GDM1 (cell line): ENCODE measurements at regions not wholly inside any gene's neighbourhood (a gene's known extent, or its start where the extent isn't known, plus 50 kb on each side); places are given as distances from the start of the nearest gene placed in this dataset.
"Not testable (repeated sequence)": the region's sequence is repeated elsewhere in the genome, so short reads cannot be mapped to it uniquely, and the experiment has no call there.

Experiments
- DNase-seq: peaks from one replicate; lab custom pipeline; 2025; lab: John Stamatoyannopoulos, UW

GRCh38 chr17:77527836-77528505 lies 387.2 kb downstream of the SEC14L1 start:
- no peak for DNase-seq

GRCh38 chr17:77528516-77529327 lies 388.0 kb downstream of the SEC14L1 start:
- DNase-seq = no peak

- DNase-seq = no peak
Observed at GRCh38 chr17:77529328-77529650, 388.5 kb downstream of the SEC14L1 start.

- DNase-seq = no peak
Observed at GRCh38 chr17:77530591-77530990, 389.8 kb downstream of the SEC14L1 start.

- no peak for DNase-seq
Observed at GRCh38 chr17:77531002-77531401, 390.2 kb downstream of the SEC14L1 start.

GRCh38 chr17:77531641-77532040 lies 390.9 kb downstream of the SEC14L1 start:
- no peak for DNase-seq

- DNase-seq = not testable (repeated sequence)
Observed at GRCh38 chr17:77533697-77534096, 392.9 kb downstream of the SEC14L1 start.

GRCh38 chr17:77534137-77534536 lies 393.4 kb downstream of the SEC14L1 start:
- no peak for DNase-seq

GRCh38 chr17:77535435-77535834 lies 394.7 kb downstream of the SEC14L1 start:
- no peak for DNase-seq

GRCh38 chr17:77535892-77536291 lies 395.1 kb downstream of the SEC14L1 start:
- no peak for DNase-seq

- DNase-seq = no peak
Observed at GRCh38 chr17:77537566-77537965, 396.8 kb downstream of the SEC14L1 start.

- no peak for DNase-seq
Observed at GRCh38 chr17:77540531-77540930, 399.8 kb downstream of the SEC14L1 start.

GRCh38 chr17:77540975-77541374 lies 400.2 kb downstream of the SEC14L1 start:
- DNase-seq = no peak

GRCh38 chr17:77542011-77542410 lies 401.2 kb downstream of the SEC14L1 start:
- DNase-seq = no peak

- DNase-seq = peak; percentile 64
Observed at GRCh38 chr17:77542551-77543490, 402.1 kb downstream of the SEC14L1 start.

GRCh38 chr17:77543801-77544200 lies 403.0 kb downstream of the SEC14L1 start:
- DNase-seq = no peak

- no peak for DNase-seq
Observed at GRCh38 chr17:77544347-77545110, 403.8 kb downstream of the SEC14L1 start.

- DNase-seq = no peak
Observed at GRCh38 chr17:77546772-77547241, 406.0 kb downstream of the SEC14L1 start.

- peak; percentile 44 for DNase-seq
Observed at GRCh38 chr17:77548967-77549366, 408.2 kb downstream of the SEC14L1 start.

- no peak for DNase-seq
Observed at GRCh38 chr17:77549726-77550366, 408.7 kb upstream of the TNRC6C start.

- no peak for DNase-seq
Observed at GRCh38 chr17:77553459-77554066, 404.9 kb upstream of the TNRC6C start.
